Testis (tissue), 2 donors: ENCODE measurements at regions not wholly inside any gene's neighbourhood (a gene's known extent, or its start where the extent isn't known, plus 50 kb on each side); places are given as distances from the start of the nearest gene placed in this dataset.

Experiments used
- POLR2A ChIP-seq: fragments of 450-650 bp; IDR thresholded peaks from one replicate; pipeline ENCODE4 v1.6.1; 2017; ENCODE audit warnings: antibody characterized with exemption, mild to moderate bottlenecking, moderate library complexity
- TF ChIP-seq, protein P1 (sequence below), 3 experiments: fragments of 450-650 bp in 2 of 3; fragments of 200-600 bp in 1 of 3; sonication (generic) in 1 of 3; IDR thresholded peaks; one replicate each; pipeline ENCODE4 v1.5.1; 2016 to 2019; ENCODE audit warnings: antibody characterized with exemption in 3 of 3, mild to moderate bottlenecking in 2 of 3, moderate library complexity in 1 of 3

DNA sequence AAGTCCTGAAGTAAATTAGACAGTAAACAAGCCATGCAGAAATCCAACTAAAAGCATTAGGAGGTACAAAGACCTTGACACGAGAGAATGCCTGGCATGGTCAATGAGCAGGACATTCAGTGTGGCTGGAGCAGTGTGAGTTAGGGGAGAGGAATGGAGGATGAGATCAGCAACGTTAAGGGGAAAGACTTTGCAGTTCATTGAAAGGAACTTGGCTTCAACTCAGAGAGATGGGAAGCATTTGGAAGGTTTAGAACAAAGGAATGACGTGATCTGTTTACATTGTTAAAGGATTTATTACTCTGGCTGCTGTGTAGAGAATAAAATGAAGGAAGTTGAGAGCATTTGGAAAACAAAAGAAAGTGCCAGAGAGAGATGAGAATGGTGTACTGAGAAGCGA is 621.3 kb downstream of the XIRP2 start:
- TF ChIP-seq, protein P1, sequence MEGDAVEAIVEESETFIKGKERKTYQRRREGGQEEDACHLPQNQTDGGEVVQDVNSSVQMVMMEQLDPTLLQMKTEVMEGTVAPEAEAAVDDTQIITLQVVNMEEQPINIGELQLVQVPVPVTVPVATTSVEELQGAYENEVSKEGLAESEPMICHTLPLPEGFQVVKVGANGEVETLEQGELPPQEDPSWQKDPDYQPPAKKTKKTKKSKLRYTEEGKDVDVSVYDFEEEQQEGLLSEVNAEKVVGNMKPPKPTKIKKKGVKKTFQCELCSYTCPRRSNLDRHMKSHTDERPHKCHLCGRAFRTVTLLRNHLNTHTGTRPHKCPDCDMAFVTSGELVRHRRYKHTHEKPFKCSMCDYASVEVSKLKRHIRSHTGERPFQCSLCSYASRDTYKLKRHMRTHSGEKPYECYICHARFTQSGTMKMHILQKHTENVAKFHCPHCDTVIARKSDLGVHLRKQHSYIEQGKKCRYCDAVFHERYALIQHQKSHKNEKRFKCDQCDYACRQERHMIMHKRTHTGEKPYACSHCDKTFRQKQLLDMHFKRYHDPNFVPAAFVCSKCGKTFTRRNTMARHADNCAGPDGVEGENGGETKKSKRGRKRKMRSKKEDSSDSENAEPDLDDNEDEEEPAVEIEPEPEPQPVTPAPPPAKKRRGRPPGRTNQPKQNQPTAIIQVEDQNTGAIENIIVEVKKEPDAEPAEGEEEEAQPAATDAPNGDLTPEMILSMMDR (IDR thresholded peaks at IDR 0.05), result no peak
- no peak for TF ChIP-seq POLR2A
